Common myeloid progenitor, CD34-positive (primary cell): ENCODE measurements at regions not wholly inside any gene's neighbourhood (a gene's known extent, or its start where the extent isn't known, plus 50 kb on each side); places are given as distances from the start of the nearest gene placed in this dataset.

ENCODE experiments used
- CTCF ChIA-PET: fragments of 350-600 bp; sonication (Branson Sonifier 250); formaldehyde crosslinking; loops from one replicate; lab custom pipeline; 2021; ENCODE audit warnings: antibody characterized with exemption; lab: Charles Lee
- POLR2A ChIA-PET: fragments of 350-600 bp; sonication (Branson Sonifier 250); formaldehyde crosslinking; loops from one replicate; lab custom pipeline; 2021; ENCODE audit warnings: antibody characterized with exemption; lab: Charles Lee
- DNase-seq, 3 donors: peaks; one replicate each; pipeline versions ENCODE4 v3.0.0 to v3.0.0-alpha.2; 2013
- H3K27ac ChIP-seq, 2 experiments: 1 replicate in 1 of 2; 2 replicates in 1 of 2; pipeline ENCODE4 v1.7.0; 2013; ENCODE audit warnings: inconsistent platforms in 2 of 2, low read length in 2 of 2, mild to moderate bottlenecking in 2 of 2, low read depth in 1 of 2, moderate library complexity in 1 of 2; ENCODE audit not compliant: severe bottlenecking in 2 of 2, insufficient read depth in 1 of 2, poor library complexity in 1 of 2
- H3K27me3 ChIP-seq, 5 experiments: replicated peaks in 2 of 5; 1 replicate in 3 of 5; 2 replicates in 2 of 5; pipeline versions ENCODE4 v1.6.1 to v1.7.0; 2013; ENCODE audit warnings: low read length in 4 of 5, mild to moderate bottlenecking in 2 of 5, moderate library complexity in 2 of 5, inconsistent platforms in 1 of 5; ENCODE audit not compliant: insufficient read depth in 5 of 5, control insufficient read depth in 4 of 5
- H3K36me3 ChIP-seq, 4 experiments: 1 replicate in 2 of 4; 2 replicates in 2 of 4; pipeline versions ENCODE4 v1.6.1 to v1.7.0; 2013; ENCODE audit warnings: low read length in 3 of 4, control low read depth in 1 of 4, mild to moderate bottlenecking in 1 of 4; ENCODE audit not compliant: control insufficient read depth in 4 of 4, insufficient read depth in 4 of 4
- H3K4me1 ChIP-seq, 4 experiments: 1 replicate in 3 of 4; 2 replicates in 1 of 4; pipeline versions ENCODE4 v1.6.1 to v1.7.1; 2013; ENCODE audit warnings: low read length in 3 of 4, mild to moderate bottlenecking in 3 of 4, control low read depth in 1 of 4, inconsistent platforms in 1 of 4, moderate library complexity in 1 of 4; ENCODE audit not compliant: control insufficient read depth in 4 of 4, insufficient read depth in 4 of 4; ENCODE audit errors: control extremely low read depth in 1 of 4
- H3K4me3 ChIP-seq, 7 experiments: 1 replicate in 4 of 7; 2 replicates in 3 of 7; pipeline versions ENCODE4 v1.5.1 to v1.7.0; 2013; ENCODE audit warnings: mild to moderate bottlenecking in 7 of 7, low read length in 6 of 7, moderate library complexity in 6 of 7, inconsistent platforms in 2 of 7, low read depth in 2 of 7, control low read depth in 1 of 7; ENCODE audit not compliant: insufficient read depth in 4 of 7, control insufficient read depth in 1 of 7; ENCODE audit errors: extremely low read depth in 1 of 7
- H3K9me3 ChIP-seq, 5 experiments: 1 replicate in 4 of 5; 2 replicates in 1 of 5; pipeline versions ENCODE4 v1.6.1 to v1.7.1; 2013; ENCODE audit warnings: low read length in 4 of 5, mild to moderate bottlenecking in 2 of 5, inconsistent platforms in 1 of 5, low read depth in 1 of 5, moderate library complexity in 1 of 5; ENCODE audit not compliant: control insufficient read depth in 4 of 5, insufficient read depth in 2 of 5; ENCODE audit errors: control extremely low read depth in 1 of 5
- whole genome bisulfite sequencing: methylation state at CpG from one replicate; pipeline ENCODE4 v1.1.5; 2013; ENCODE audit not compliant: insufficient coverage; 5-methylcytosine and 5-hydroxymethylcytosine counted together

- Histone ChIP-seq H3K27ac (no peak overlapping the region), H3K4me1 (no peaks in the 10 kb centered on the region), H3K4me3 (no peak overlapping the region), H3K36me3 (no peaks in the 10 kb centered on the region), H3K9me3 (no peaks in the 10 kb centered on the region), H3K27me3 (no peaks in the 10 kb centered on the region)
- DNase-seq, result no peak
- CTCF ChIA-PET, result no interaction called here
- WGBS, result 100% methylated on average over 1 of the region's 1 CpG
- POLR2A ChIA-PET, result no interaction called here
These were observed 108.3 kb downstream of the SIPA1L2 start for GRCh38 chr1:232521660-232522059.

- DNase-seq, result no peak
- ChIA-PET CTCF (interaction anchor here (0.5 kb wide), 1 partner anchor 754 kb away, joined by 4 read pairs; no protein-coding TSS in a partner anchor), POLR2A (no interaction called here)
- no peaks in the 10 kb centered on the region for H3K4me1 ChIP-seq
- no peaks in the 10 kb centered on the region for H3K27me3 ChIP-seq
- H3K36me3 ChIP-seq, result no peaks in the 10 kb centered on the region
- 98% methylated on average over 11 of the region's 11 CpGs for WGBS
- H3K27ac ChIP-seq, result no peak overlapping the region
- H3K9me3 ChIP-seq, result no peaks in the 10 kb centered on the region
- no peak overlapping the region for H3K4me3 ChIP-seq
These were observed 110.7 kb downstream of the SIPA1L2 start for GRCh38 chr1:232519186-232519585.

GRCh38 chr1:232518349-232518748 lies 111.6 kb downstream of the SIPA1L2 start:
- no peaks in the 10 kb centered on the region for H3K27me3 ChIP-seq
- 96% methylated on average over 5 of the region's 5 CpGs for WGBS
- H3K9me3 ChIP-seq, result no peaks in the 10 kb centered on the region
- ChIA-PET POLR2A (no interaction called here), CTCF (no interaction called here)
- DNase-seq, result no peak
- no peak overlapping the region for H3K4me3 ChIP-seq
- H3K36me3 ChIP-seq, result no peaks in the 10 kb centered on the region
- no peak overlapping the region for H3K27ac ChIP-seq
- no peaks in the 10 kb centered on the region for H3K4me1 ChIP-seq

GRCh38 chr1:232517204-232517603 lies 112.7 kb downstream of the SIPA1L2 start:
- Histone ChIP-seq H3K4me1 (no peaks in the 10 kb centered on the region), H3K4me3 (no peak overlapping the region), H3K27ac (no peak overlapping the region), H3K9me3 (no peaks in the 10 kb centered on the region), H3K36me3 (no peaks in the 10 kb centered on the region), H3K27me3 (no peaks in the 10 kb centered on the region)
- POLR2A ChIA-PET, result no interaction called here
- WGBS, result no CpG with 5 or more reads among the region's 4 CpGs
- CTCF ChIA-PET, result no interaction called here
- no peak for DNase-seq

GRCh38 chr1:232515706-232516105 lies 114.2 kb downstream of the SIPA1L2 start:
- H3K27me3 ChIP-seq, result no peaks in the 10 kb centered on the region
- CTCF ChIA-PET, result interaction anchor here (1.2 kb wide), 1 partner anchor 8 kb away, joined by 3 read pairs; no protein-coding TSS in a partner anchor
- H3K4me3 ChIP-seq, result no peak overlapping the region
- no peaks in the 10 kb centered on the region for H3K9me3 ChIP-seq
- no peak overlapping the region for H3K27ac ChIP-seq
- POLR2A ChIA-PET, result no interaction called here
- H3K4me1 ChIP-seq, result no peaks in the 10 kb centered on the region
- no peak for DNase-seq
- WGBS, result 100% methylated on average over 1 of the region's 1 CpG
- no peaks in the 10 kb centered on the region for H3K36me3 ChIP-seq

GRCh38 chr1:232512712-232513111 lies 117.2 kb downstream of the SIPA1L2 start:
- Histone ChIP-seq H3K27ac (no peak overlapping the region), H3K9me3 (no peaks in the 10 kb centered on the region), H3K4me3 (no peak overlapping the region), H3K36me3 (no peaks in the 10 kb centered on the region), H3K27me3 (peaks cover 0 to 1% (median 0%) of the 10 kb centered on the region in 5 experiments), H3K4me1 (no peaks in the 10 kb centered on the region)
- DNase-seq, result no peak
- 98% methylated on average over 5 of the region's 5 CpGs for WGBS
- ChIA-PET POLR2A (no interaction called here), CTCF (interaction anchor here (1.0 kb wide), 1 partner anchor 10 kb away, joined by 3 read pairs; no protein-coding TSS in a partner anchor)

GRCh38 chr1:232511172-232511571 lies 118.8 kb downstream of the SIPA1L2 start:
- Histone ChIP-seq H3K27me3 (peaks cover 0 to 1% (median 0%) of the 10 kb centered on the region in 5 experiments), H3K27ac (no peak overlapping the region), H3K4me1 (no peaks in the 10 kb centered on the region), H3K4me3 (no peak overlapping the region), H3K9me3 (no peaks in the 10 kb centered on the region), H3K36me3 (no peaks in the 10 kb centered on the region)
- WGBS, result 100% methylated on average over 1 of the region's 1 CpG
- CTCF ChIA-PET, result no interaction called here
- POLR2A ChIA-PET, result no interaction called here
- DNase-seq, result no peak
